Parathyroid adenoma (tissue), 2 donors: ENCODE measurements at regions not wholly inside any gene's neighbourhood (a gene's known extent, or its start where the extent isn't known, plus 50 kb on each side); places are given as distances from the start of the nearest gene placed in this dataset.

ENCODE experiments used
- H2AFZ ChIP-seq: fragments of 300-600 bp; sonication (generic); one replicate; pipeline ENCODE4 v1.7.0; 2017; ENCODE audit warnings: antibody characterized with exemption, mild to moderate bottlenecking
- H3K27ac ChIP-seq: fragments of 300-600 bp; sonication (generic); one replicate; pipeline ENCODE4 v1.7.0; 2017
- H3K27me3 ChIP-seq: fragments of 300-600 bp; sonication (generic); one replicate; pipeline ENCODE4 v1.7.0; 2017; ENCODE audit warnings: low read length; ENCODE audit not compliant: control insufficient read depth, insufficient read depth
- H3K36me3 ChIP-seq: fragments of 300-600 bp; sonication (generic); one replicate; pipeline ENCODE4 v1.7.0; 2017; ENCODE audit warnings: low read length; ENCODE audit not compliant: control insufficient read depth, insufficient read depth
- H3K4me1 ChIP-seq: fragments of 300-600 bp; sonication (generic); one replicate; pipeline ENCODE4 v1.7.0; 2017; ENCODE audit warnings: control low read depth
- H3K4me2 ChIP-seq: fragments of 300-600 bp; sonication (generic); one replicate; pipeline ENCODE4 v1.7.0; 2017; ENCODE audit warnings: low read length
- H3K4me3 ChIP-seq: fragments of 300-600 bp; sonication (generic); one replicate; pipeline ENCODE4 v1.7.0; 2017; ENCODE audit warnings: low read depth, low read length
- H3K79me2 ChIP-seq: fragments of 300-600 bp; sonication (generic); one replicate; pipeline ENCODE4 v1.7.0; 2017; ENCODE audit warnings: control low read depth
- H3K9ac ChIP-seq: fragments of 300-600 bp; sonication (generic); one replicate; pipeline ENCODE4 v1.7.0; 2017; ENCODE audit warnings: mild to moderate bottlenecking
- H3K9me3 ChIP-seq: fragments of 300-600 bp; sonication (generic); one replicate; pipeline ENCODE4 v1.7.0; 2017; ENCODE audit warnings: low read length; ENCODE audit not compliant: control insufficient read depth
- TF ChIP-seq, protein P1 (sequence below): fragments of 300-600 bp; sonication (generic); IDR thresholded peaks from one replicate; pipeline ENCODE4 v1.7.0; 2017; ENCODE audit warnings: antibody characterized with exemption, mild to moderate bottlenecking
- donor health status: primary hyperparathyroidism.

DNA sequence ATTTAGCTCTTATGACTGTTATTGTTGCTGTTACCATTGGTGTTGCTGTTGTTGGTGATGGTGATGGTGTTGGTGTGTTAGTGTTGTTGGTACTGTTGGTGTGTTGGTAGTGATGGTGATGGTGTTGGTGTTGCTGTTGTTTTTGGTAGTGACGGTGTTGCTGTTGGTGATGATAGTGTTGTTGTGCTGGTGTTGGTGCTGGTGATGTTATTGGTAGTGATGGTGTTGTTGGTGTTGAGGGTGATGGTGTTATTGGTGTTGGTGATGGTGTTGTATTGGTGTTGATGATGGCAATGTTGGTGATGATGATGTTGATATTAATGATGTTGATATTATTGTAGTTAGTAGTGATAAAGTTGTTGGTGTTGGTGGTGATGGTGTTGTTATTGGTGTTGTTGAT, 285.7 kb upstream of the FOXF1 start:
- Histone ChIP-seq H3K9ac (no peak overlapping the region), H3K4me2 (no peak overlapping the region), H3K27ac (no peak overlapping the region), H3K79me2 (no peaks in the 10 kb centered on the region), H3K27me3 (no peaks in the 10 kb centered on the region), H3K4me1 (no peaks in the 10 kb centered on the region), H3K4me3 (no peak overlapping the region), H3K36me3 (no peaks in the 10 kb centered on the region), H3K9me3 (no peaks in the 10 kb centered on the region), H2AFZ (no peak overlapping the region)
- TF ChIP-seq, protein P1, sequence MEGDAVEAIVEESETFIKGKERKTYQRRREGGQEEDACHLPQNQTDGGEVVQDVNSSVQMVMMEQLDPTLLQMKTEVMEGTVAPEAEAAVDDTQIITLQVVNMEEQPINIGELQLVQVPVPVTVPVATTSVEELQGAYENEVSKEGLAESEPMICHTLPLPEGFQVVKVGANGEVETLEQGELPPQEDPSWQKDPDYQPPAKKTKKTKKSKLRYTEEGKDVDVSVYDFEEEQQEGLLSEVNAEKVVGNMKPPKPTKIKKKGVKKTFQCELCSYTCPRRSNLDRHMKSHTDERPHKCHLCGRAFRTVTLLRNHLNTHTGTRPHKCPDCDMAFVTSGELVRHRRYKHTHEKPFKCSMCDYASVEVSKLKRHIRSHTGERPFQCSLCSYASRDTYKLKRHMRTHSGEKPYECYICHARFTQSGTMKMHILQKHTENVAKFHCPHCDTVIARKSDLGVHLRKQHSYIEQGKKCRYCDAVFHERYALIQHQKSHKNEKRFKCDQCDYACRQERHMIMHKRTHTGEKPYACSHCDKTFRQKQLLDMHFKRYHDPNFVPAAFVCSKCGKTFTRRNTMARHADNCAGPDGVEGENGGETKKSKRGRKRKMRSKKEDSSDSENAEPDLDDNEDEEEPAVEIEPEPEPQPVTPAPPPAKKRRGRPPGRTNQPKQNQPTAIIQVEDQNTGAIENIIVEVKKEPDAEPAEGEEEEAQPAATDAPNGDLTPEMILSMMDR = no peak

DNA sequence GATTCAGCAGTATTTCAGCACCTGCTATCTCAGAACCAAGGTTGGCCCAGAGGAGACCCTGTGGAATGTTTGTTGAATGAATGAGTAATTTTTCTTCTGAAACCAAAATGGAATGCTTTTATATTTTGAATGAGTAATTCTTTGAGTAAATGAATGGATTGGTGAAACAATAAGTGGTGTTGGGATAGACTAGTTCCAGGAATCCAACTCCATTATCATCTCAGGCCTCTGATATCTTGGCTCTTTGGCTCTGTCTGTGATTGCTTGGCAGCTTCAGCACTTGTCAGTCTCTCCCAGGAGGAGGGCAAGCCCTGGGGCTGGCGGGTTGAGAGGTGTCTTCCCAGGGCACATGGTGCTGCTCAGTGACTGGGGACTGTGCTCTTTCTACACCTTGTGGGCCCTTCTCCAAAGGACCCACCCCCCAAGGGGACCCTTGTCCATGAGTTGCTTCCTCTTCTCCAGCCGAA, 284.4 kb upstream of the FOXF1 start:
- Histone ChIP-seq H3K9ac (no peak overlapping the region), H3K9me3 (no peaks in the 10 kb centered on the region), H3K27me3 (no peaks in the 10 kb centered on the region), H3K79me2 (no peaks in the 10 kb centered on the region), H3K4me2 (no peak overlapping the region), H3K36me3 (no peaks in the 10 kb centered on the region), H3K4me1 (no peaks in the 10 kb centered on the region), H3K4me3 (no peak overlapping the region), H3K27ac (no peak overlapping the region), H2AFZ (no peak overlapping the region)
- TF ChIP-seq, protein P1 = no peak

DNA sequence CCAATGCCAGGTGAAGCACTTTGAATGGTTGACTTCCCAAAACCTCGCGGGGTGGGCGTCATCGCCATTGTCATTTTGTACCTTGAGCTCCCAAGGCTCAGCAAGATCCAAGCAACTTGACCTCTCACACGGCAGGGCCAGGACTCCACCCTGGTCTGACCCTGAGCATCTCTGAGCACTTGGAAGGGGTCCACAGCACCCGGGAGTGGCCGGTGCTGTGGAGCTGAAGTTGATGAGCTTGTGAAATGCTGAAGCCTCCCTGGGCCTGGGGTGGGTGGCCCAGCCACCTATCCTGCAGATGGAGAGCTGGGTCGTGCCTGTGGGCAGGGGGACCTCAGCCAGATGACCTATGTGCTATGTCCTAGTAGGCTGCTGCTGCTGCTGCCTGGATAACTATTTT, 283.3 kb upstream of the FOXF1 start:
- TF ChIP-seq, protein P1 = no peak
- Histone ChIP-seq H3K4me1 (no peaks in the 10 kb centered on the region), H3K36me3 (no peaks in the 10 kb centered on the region), H3K27me3 (no peaks in the 10 kb centered on the region), H3K27ac (no peak overlapping the region), H3K4me3 (no peak overlapping the region), H2AFZ (no peak overlapping the region), H3K9ac (no peak overlapping the region), H3K4me2 (no peak overlapping the region), H3K79me2 (no peaks in the 10 kb centered on the region), H3K9me3 (no peaks in the 10 kb centered on the region)

DNA sequence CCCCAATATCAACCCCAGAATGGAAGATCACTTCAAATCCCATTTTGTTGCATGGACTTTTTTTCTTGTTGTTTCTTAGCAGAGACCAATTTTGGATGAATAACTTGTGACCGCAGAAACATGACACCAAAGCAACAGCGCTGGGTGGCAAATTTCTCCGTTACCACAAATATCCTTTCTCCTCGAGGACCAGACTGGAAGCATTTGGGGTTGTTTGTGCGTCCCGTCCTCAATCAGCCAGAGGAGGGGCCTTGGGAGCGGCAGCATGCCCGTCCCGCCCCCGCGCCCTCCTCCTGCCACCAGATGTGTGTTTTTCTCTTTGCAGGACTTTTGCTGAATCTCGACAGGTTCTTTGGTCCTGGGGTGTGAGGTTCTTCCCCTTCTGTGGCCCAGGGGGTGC, 282.5 kb upstream of the FOXF1 start:
- H3K4me3 ChIP-seq = no peak overlapping the region
- no peak overlapping the region for H3K9ac ChIP-seq
- H3K27me3 ChIP-seq = no peaks in the 10 kb centered on the region
- H3K4me1 ChIP-seq = no peaks in the 10 kb centered on the region
- no peak overlapping the region for H3K27ac ChIP-seq
- H3K4me2 ChIP-seq = no peak overlapping the region
- no peaks in the 10 kb centered on the region for H3K36me3 ChIP-seq
- no peaks in the 10 kb centered on the region for H3K9me3 ChIP-seq
- no peak overlapping the region for H2AFZ ChIP-seq
- TF ChIP-seq, protein P1 = no peak
- no peaks in the 10 kb centered on the region for H3K79me2 ChIP-seq

DNA sequence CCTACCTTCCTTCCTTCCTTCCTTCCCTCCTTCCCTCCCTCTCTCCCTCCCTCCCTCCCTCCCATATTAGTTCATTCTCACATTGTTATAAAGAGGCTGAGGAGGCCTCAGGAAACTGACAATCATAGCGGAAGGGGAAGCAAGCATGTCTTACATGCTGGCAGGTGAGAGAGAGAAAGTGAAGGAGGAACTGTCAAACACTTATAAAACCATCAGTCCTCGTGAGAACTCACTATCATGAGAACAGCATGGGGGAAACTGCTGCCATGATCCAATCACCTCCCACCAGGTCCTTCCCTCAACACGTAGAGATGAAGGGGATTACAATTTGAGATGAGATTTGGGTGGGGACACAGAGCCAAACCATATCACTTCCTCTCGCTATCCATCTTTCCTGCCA, 281.6 kb upstream of the FOXF1 start:
- Histone ChIP-seq H3K27ac (no peak overlapping the region), H3K27me3 (no peaks in the 10 kb centered on the region), H3K79me2 (no peaks in the 10 kb centered on the region), H3K36me3 (no peaks in the 10 kb centered on the region), H3K4me1 (no peaks in the 10 kb centered on the region), H3K4me2 (no peak overlapping the region), H3K9ac (no peak overlapping the region), H3K4me3 (no peak overlapping the region), H3K9me3 (no peaks in the 10 kb centered on the region), H2AFZ (no peak overlapping the region)
- TF ChIP-seq, protein P1 = no peak
